ENCODE measurements at regions not wholly inside any gene's neighbourhood (a gene's known extent, or its start where the extent isn't known, plus 50 kb on each side); places are given as distances from the start of the nearest gene placed in this dataset.

DNA sequence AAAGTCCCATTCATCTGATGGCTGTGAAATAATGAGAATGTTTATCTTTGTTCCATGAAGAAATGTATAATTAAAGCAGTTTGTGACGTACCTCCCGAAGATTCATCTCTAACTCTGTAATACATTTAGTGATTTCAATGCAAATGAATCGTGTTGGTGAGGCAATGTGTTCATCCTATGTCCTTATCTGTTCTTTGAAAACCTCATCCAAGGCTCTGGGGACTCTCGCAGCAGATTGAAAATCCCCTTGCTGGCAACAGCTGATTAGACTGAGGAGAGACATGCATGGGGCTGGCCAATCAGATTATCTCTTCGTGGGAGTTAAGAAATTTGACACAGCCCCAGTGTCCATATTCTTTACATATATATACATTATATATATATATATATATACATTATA lies 1095.4 kb upstream of the EEF2KMT start:
- Histone ChIP-seq H3K9ac (ENCODE audit: low read depth, low read length) (no peak overlapping the region), H3K4me1 (ENCODE audit: insufficient read depth, low read length) (peaks cover 32% of the 10 kb centered on the region), H3K9me3 (ENCODE audit: control insufficient read depth, insufficient read depth, low read length) (no peaks in the 10 kb centered on the region), H3K36me3 (ENCODE audit: insufficient read depth, low read length) (no peaks in the 10 kb centered on the region)

DNA sequence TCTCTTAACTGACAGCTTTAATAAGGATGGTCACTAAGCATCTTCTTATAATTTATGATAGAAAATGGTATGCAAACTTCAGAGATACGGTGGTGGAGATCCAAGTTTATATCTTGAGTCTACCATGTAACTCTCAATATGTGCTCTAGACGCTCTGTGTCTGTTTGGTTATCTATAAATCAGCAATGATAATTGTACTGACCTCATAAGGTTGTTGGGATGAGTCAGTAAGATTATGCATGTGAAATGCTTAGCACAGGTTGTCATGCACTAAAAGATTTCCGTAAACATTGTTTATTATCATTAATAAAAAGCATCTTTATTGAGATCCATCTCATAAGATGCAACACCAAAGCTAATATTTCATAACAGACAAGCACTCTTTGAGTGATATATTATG lies 1094.9 kb upstream of the EEF2KMT start:
- no peak overlapping the region for H3K9ac ChIP-seq (ENCODE audit: low read depth, low read length)
- H3K36me3 ChIP-seq (ENCODE audit: insufficient read depth, low read length) = no peaks in the 10 kb centered on the region
- H3K4me1 ChIP-seq (ENCODE audit: insufficient read depth, low read length) = peaks cover 27% of the 10 kb centered on the region
- no peaks in the 10 kb centered on the region for H3K9me3 ChIP-seq (ENCODE audit: control insufficient read depth, insufficient read depth, low read length)

GRCh38 chr16:6190776-6191175 lies 1093.2 kb upstream of the EEF2KMT start:
- no peaks in the 10 kb centered on the region for H3K9me3 ChIP-seq (ENCODE audit: control insufficient read depth, insufficient read depth, low read length)
- no peaks in the 10 kb centered on the region for H3K36me3 ChIP-seq (ENCODE audit: insufficient read depth, low read length)
- peaks cover 14% of the 10 kb centered on the region for H3K4me1 ChIP-seq (ENCODE audit: insufficient read depth, low read length)
- H3K9ac ChIP-seq (ENCODE audit: low read depth, low read length) = no peak overlapping the region

- no peaks in the 10 kb centered on the region for H3K9me3 ChIP-seq (ENCODE audit: control insufficient read depth, insufficient read depth, low read length)
- H3K4me1 ChIP-seq (ENCODE audit: insufficient read depth, low read length) = peaks cover 8% of the 10 kb centered on the region
- no peak overlapping the region for H3K9ac ChIP-seq (ENCODE audit: low read depth, low read length)
- H3K36me3 ChIP-seq (ENCODE audit: insufficient read depth, low read length) = no peaks in the 10 kb centered on the region
Measured at GRCh38 chr16:6189216-6189615, 1091.6 kb upstream of the EEF2KMT start.

DNA sequence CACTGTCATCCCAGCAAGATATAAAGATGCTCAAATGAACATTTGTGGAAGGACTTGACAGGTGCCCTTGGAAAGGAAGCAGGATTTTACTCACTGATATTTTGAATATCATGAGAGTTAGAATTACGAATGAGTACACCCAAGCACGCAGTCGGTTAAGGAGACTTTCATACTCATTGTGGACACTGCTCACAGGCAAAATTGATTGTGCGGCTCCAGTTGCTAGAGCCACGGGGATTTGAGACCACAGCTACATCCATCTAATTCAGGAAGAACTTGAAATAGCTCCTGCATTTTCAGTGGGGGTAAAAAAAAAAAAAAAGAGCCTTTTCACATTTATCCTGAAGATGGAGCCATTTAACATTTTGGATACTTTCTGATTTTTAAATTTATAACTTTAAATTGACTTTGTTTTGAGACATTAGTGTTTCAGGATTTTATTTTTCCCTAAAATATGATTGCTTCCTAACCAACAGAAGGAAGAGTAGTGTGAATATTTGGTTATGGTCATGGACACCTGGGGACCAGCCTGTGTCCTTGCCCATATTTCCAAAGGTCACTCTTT lies 1080.1 kb upstream of the EEF2KMT start:
- H3K36me3 ChIP-seq (ENCODE audit: insufficient read depth, low read length) = no peaks in the 10 kb centered on the region
- H3K9me3 ChIP-seq (ENCODE audit: control insufficient read depth, insufficient read depth, low read length) = no peaks in the 10 kb centered on the region
- H3K9ac ChIP-seq (ENCODE audit: low read depth, low read length) = no peak overlapping the region
- H3K4me1 ChIP-seq (ENCODE audit: insufficient read depth, low read length) = peaks cover 4% of the 10 kb centered on the region

DNA sequence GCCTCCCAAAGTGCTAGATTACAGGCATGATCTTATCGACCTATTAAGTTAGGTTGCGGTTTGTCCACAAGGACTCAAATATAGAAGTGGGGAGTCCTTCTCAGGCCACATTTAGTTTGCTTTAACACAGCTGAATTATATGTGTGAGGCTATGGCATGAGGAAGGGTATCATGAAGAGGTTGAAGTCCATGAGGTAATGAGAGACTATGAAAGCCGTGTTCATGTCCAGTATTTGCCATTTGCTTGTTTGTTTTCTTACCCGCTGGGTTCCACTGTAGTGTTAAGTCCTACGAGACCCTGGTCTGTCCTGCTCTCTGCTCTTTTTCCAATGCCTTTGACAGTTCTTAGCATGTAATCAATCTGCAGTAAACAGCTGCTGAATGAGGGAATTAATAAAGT lies 1072.4 kb upstream of the EEF2KMT start:
- H3K9ac ChIP-seq (ENCODE audit: low read depth, low read length) = no peak overlapping the region
- no peaks in the 10 kb centered on the region for H3K9me3 ChIP-seq (ENCODE audit: control insufficient read depth, insufficient read depth, low read length)
- H3K4me1 ChIP-seq (ENCODE audit: insufficient read depth, low read length) = peaks cover 7% of the 10 kb centered on the region; the same call in 1 of the 2 replicates
- no peaks in the 10 kb centered on the region for H3K36me3 ChIP-seq (ENCODE audit: insufficient read depth, low read length)

GRCh38 chr16:6165330-6165979 lies 1067.9 kb upstream of the EEF2KMT start:
- Histone ChIP-seq H3K36me3 (ENCODE audit: insufficient read depth, low read length) (no peaks in the 10 kb centered on the region), H3K9ac (ENCODE audit: low read depth, low read length) (no peak overlapping the region), H3K9me3 (ENCODE audit: control insufficient read depth, insufficient read depth, low read length) (no peaks in the 10 kb centered on the region), H3K4me1 (ENCODE audit: insufficient read depth, low read length) (peaks cover 16% of the 10 kb centered on the region; the same call in 1 of the 2 replicates)

- Histone ChIP-seq H3K4me1 (ENCODE audit: insufficient read depth, low read length) (peaks cover 14% of the 10 kb centered on the region; the same call in 1 of the 2 replicates), H3K9me3 (ENCODE audit: control insufficient read depth, insufficient read depth, low read length) (no peaks in the 10 kb centered on the region), H3K36me3 (ENCODE audit: insufficient read depth, low read length) (no peaks in the 10 kb centered on the region), H3K9ac (ENCODE audit: low read depth, low read length) (no peak overlapping the region)
Measured at GRCh38 chr16:6160871-6161270, 1063.3 kb upstream of the EEF2KMT start.

GRCh38 chr16:6160303-6160702 lies 1062.7 kb upstream of the EEF2KMT start:
- Histone ChIP-seq H3K9ac (ENCODE audit: low read depth, low read length) (no peak overlapping the region), H3K4me1 (ENCODE audit: insufficient read depth, low read length) (peaks cover 9% of the 10 kb centered on the region; the same call in 1 of the 2 replicates), H3K36me3 (ENCODE audit: insufficient read depth, low read length) (no peaks in the 10 kb centered on the region), H3K9me3 (ENCODE audit: control insufficient read depth, insufficient read depth, low read length) (no peaks in the 10 kb centered on the region)

GRCh38 chr16:6157806-6158205 lies 1060.2 kb upstream of the EEF2KMT start:
- Histone ChIP-seq H3K9ac (ENCODE audit: low read depth, low read length) (no peak overlapping the region), H3K9me3 (ENCODE audit: control insufficient read depth, insufficient read depth, low read length) (no peaks in the 10 kb centered on the region), H3K36me3 (ENCODE audit: insufficient read depth, low read length) (no peaks in the 10 kb centered on the region), H3K4me1 (ENCODE audit: insufficient read depth, low read length) (no peaks in the 10 kb centered on the region)

DNA sequence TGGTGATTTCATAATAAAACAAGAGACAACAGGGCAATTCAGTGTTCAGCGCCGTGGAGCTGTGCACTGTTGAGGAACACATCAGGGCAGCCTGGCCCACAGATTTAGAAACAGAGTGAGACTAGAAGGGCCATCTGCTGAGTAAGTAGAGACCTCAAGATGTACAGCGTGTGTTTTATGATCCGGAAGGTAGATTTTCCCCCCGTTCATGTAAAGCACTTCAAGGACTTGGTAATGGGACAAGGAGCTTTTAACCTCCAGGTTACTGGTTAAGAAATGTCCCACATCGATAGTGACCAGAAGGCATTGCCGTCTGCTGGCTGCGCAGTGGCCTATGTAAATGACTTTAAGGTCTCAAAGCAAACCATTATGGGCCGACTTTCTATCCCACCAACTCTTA lies 1057.7 kb upstream of the EEF2KMT start:
- Histone ChIP-seq H3K4me1 (ENCODE audit: insufficient read depth, low read length) (no peaks in the 10 kb centered on the region), H3K9ac (ENCODE audit: low read depth, low read length) (no peak overlapping the region), H3K36me3 (ENCODE audit: insufficient read depth, low read length) (no peaks in the 10 kb centered on the region), H3K9me3 (ENCODE audit: control insufficient read depth, insufficient read depth, low read length) (no peaks in the 10 kb centered on the region)

GRCh38 chr16:6153901-6154300 lies 1056.3 kb upstream of the EEF2KMT start:
- Histone ChIP-seq H3K9ac (ENCODE audit: low read depth, low read length) (no peak overlapping the region), H3K9me3 (ENCODE audit: control insufficient read depth, insufficient read depth, low read length) (no peaks in the 10 kb centered on the region), H3K4me1 (ENCODE audit: insufficient read depth, low read length) (no peaks in the 10 kb centered on the region), H3K36me3 (ENCODE audit: insufficient read depth, low read length) (no peaks in the 10 kb centered on the region)

GRCh38 chr16:6149031-6149430 lies 1051.4 kb upstream of the EEF2KMT start:
- H3K9ac ChIP-seq (ENCODE audit: low read depth, low read length) = no peak overlapping the region
- no peaks in the 10 kb centered on the region for H3K36me3 ChIP-seq (ENCODE audit: insufficient read depth, low read length)
- H3K9me3 ChIP-seq (ENCODE audit: control insufficient read depth, insufficient read depth, low read length) = no peaks in the 10 kb centered on the region
- no peaks in the 10 kb centered on the region for H3K4me1 ChIP-seq (ENCODE audit: insufficient read depth, low read length)

DNA sequence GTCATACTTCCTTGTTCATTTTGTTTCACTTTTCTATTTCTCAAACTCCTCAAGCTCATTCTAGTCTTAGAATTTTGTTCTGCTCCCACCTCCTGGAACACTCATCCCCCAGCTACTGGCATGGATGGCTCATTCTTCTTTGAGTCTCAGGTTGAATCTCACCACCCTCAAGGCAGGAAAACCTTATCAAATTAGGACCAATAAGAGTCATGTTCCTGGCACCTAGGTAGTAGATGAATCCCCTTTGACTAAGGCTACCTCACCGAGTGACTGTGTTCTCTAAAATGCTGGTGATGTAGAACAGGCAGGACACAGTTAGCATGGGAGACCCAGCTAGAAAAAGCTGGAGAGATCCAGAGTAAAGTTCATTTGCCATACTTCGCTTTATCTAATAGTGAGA lies 1050.8 kb upstream of the EEF2KMT start:
- no peak overlapping the region for H3K9ac ChIP-seq (ENCODE audit: low read depth, low read length)
- no peaks in the 10 kb centered on the region for H3K36me3 ChIP-seq (ENCODE audit: insufficient read depth, low read length)
- no peaks in the 10 kb centered on the region for H3K4me1 ChIP-seq (ENCODE audit: insufficient read depth, low read length)
- no peaks in the 10 kb centered on the region for H3K9me3 ChIP-seq (ENCODE audit: control insufficient read depth, insufficient read depth, low read length)

DNA sequence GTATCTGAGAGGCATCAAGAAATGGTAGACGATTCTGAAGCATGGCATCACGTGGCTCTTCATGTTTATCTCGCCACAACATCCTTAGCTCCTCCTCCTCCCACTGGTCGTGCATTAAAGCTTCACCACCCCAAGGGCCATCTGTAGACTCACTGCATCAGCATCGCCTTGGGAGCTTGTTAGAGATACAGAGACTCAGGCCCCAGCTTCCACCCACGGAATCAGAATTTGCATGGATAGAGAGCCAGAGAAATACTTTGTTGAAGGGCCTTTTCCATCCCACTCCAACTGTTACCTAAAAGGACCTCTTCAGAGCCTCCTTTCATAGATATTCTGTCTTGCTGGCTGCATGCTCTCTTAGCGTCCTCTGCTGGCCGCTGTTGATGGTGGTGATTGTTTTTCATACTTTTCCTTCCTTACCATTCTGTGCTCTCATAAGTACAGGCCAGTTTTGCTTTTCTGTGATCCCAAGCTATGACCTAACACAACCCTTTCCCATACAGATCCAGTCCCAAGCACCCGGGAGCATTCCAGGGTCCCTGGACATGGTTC lies 1049.4 kb upstream of the EEF2KMT start:
- H3K9me3 ChIP-seq (ENCODE audit: control insufficient read depth, insufficient read depth, low read length) = no peaks in the 10 kb centered on the region
- H3K4me1 ChIP-seq (ENCODE audit: insufficient read depth, low read length) = no peaks in the 10 kb centered on the region
- H3K36me3 ChIP-seq (ENCODE audit: insufficient read depth, low read length) = no peaks in the 10 kb centered on the region
- H3K9ac ChIP-seq (ENCODE audit: low read depth, low read length) = no peak overlapping the region
